IPS-18a (cell line): ENCODE measurements at regions not wholly inside any gene's neighbourhood (a gene's known extent, or its start where the extent isn't known, plus 50 kb on each side); places are given as distances from the start of the nearest gene placed in this dataset.

Experiments
- H3K27ac ChIP-seq: one replicate; pipeline ENCODE4 v1.5.1; 2013; ENCODE audit warnings: low read length
- H3K27me3 ChIP-seq: one replicate; pipeline ENCODE4 v1.6.1; 2013; ENCODE audit warnings: mild to moderate bottlenecking, low read length; ENCODE audit not compliant: control insufficient read depth, insufficient read depth
- H3K36me3 ChIP-seq: one replicate; pipeline ENCODE4 v1.6.1; 2013; ENCODE audit warnings: low read depth, low read length; ENCODE audit not compliant: control insufficient read depth
- H3K4me1 ChIP-seq: one replicate; pipeline ENCODE4 v1.6.1; 2013; ENCODE audit warnings: low read depth, low read length; ENCODE audit not compliant: control insufficient read depth
- H3K4me3 ChIP-seq: one replicate; pipeline ENCODE4 v1.5.1; 2013; ENCODE audit warnings: low read length
- H3K9ac ChIP-seq: one replicate; pipeline ENCODE4 v1.6.1; 2013; ENCODE audit warnings: mild to moderate bottlenecking, low read length, moderate library complexity
- H3K9me3 ChIP-seq: one replicate; pipeline ENCODE4 v1.6.1; 2013; ENCODE audit warnings: low read depth, low read length; ENCODE audit not compliant: control insufficient read depth

- no peak overlapping the region for H3K9ac ChIP-seq
- no peak overlapping the region for H3K4me3 ChIP-seq
- H3K9me3 ChIP-seq = no peaks in the 10 kb centered on the region
- peaks cover 10% of the 10 kb centered on the region for H3K27me3 ChIP-seq
- H3K36me3 ChIP-seq = no peaks in the 10 kb centered on the region
- no peaks in the 10 kb centered on the region for H3K4me1 ChIP-seq
- no peak overlapping the region for H3K27ac ChIP-seq
Measured at GRCh38 chr20:63093966-63094766, 87.4 kb upstream of the BHLHE23 start.

GRCh38 chr20:63092660-63093215 is 86.0 kb upstream of the BHLHE23 start:
- Histone ChIP-seq H3K9me3 (no peaks in the 10 kb centered on the region), H3K9ac (no peak overlapping the region), H3K27me3 (no peaks in the 10 kb centered on the region), H3K36me3 (no peaks in the 10 kb centered on the region), H3K4me3 (no peak overlapping the region), H3K27ac (no peak overlapping the region), H3K4me1 (no peaks in the 10 kb centered on the region)

GRCh38 chr20:63091901-63092659 is 85.3 kb upstream of the BHLHE23 start:
- no peaks in the 10 kb centered on the region for H3K4me1 ChIP-seq
- H3K4me3 ChIP-seq = no peak overlapping the region
- H3K9ac ChIP-seq = no peak overlapping the region
- H3K27ac ChIP-seq = no peak overlapping the region
- H3K27me3 ChIP-seq = no peaks in the 10 kb centered on the region
- H3K9me3 ChIP-seq = no peaks in the 10 kb centered on the region
- no peaks in the 10 kb centered on the region for H3K36me3 ChIP-seq

GRCh38 chr20:63090682-63091571 is 84.2 kb upstream of the BHLHE23 start:
- Histone ChIP-seq H3K36me3 (no peaks in the 10 kb centered on the region), H3K27me3 (no peaks in the 10 kb centered on the region), H3K9ac (no peak overlapping the region), H3K27ac (no peak overlapping the region), H3K9me3 (no peaks in the 10 kb centered on the region), H3K4me1 (no peaks in the 10 kb centered on the region), H3K4me3 (no peak overlapping the region)

GRCh38 chr20:63090052-63090451 is 83.3 kb upstream of the BHLHE23 start:
- Histone ChIP-seq H3K27ac (no peak overlapping the region), H3K9ac (no peak overlapping the region), H3K9me3 (no peaks in the 10 kb centered on the region), H3K4me1 (no peaks in the 10 kb centered on the region), H3K4me3 (no peak overlapping the region), H3K36me3 (no peaks in the 10 kb centered on the region), H3K27me3 (no peaks in the 10 kb centered on the region)

- H3K9ac ChIP-seq = no peak overlapping the region
- H3K27ac ChIP-seq = no peak overlapping the region
- no peaks in the 10 kb centered on the region for H3K36me3 ChIP-seq
- H3K4me3 ChIP-seq = no peak overlapping the region
- H3K9me3 ChIP-seq = no peaks in the 10 kb centered on the region
- H3K4me1 ChIP-seq = no peaks in the 10 kb centered on the region
- H3K27me3 ChIP-seq = no peaks in the 10 kb centered on the region
Measured at GRCh38 chr20:63089051-63089907, 82.5 kb upstream of the BHLHE23 start.

- Histone ChIP-seq H3K27ac (no peak overlapping the region), H3K9me3 (no peaks in the 10 kb centered on the region), H3K27me3 (no peaks in the 10 kb centered on the region), H3K4me1 (no peaks in the 10 kb centered on the region), H3K36me3 (no peaks in the 10 kb centered on the region), H3K9ac (no peak overlapping the region), H3K4me3 (no peak overlapping the region)
Measured at GRCh38 chr20:63087872-63088680, 81.3 kb upstream of the BHLHE23 start.

- Histone ChIP-seq H3K27me3 (no peaks in the 10 kb centered on the region), H3K4me3 (no peak overlapping the region), H3K9ac (no peak overlapping the region), H3K9me3 (no peaks in the 10 kb centered on the region), H3K27ac (no peak overlapping the region), H3K4me1 (no peaks in the 10 kb centered on the region), H3K36me3 (no peaks in the 10 kb centered on the region)
Measured at GRCh38 chr20:63087236-63087871, 80.6 kb upstream of the BHLHE23 start.

- Histone ChIP-seq H3K9ac (no peak overlapping the region), H3K36me3 (no peaks in the 10 kb centered on the region), H3K4me3 (no peak overlapping the region), H3K9me3 (no peaks in the 10 kb centered on the region), H3K27ac (no peak overlapping the region), H3K27me3 (no peaks in the 10 kb centered on the region), H3K4me1 (no peaks in the 10 kb centered on the region)
Measured at GRCh38 chr20:63086421-63087235, 79.9 kb upstream of the BHLHE23 start.
